C4-2B (cell line): ENCODE measurements at regions not wholly inside any gene's neighbourhood (a gene's known extent, or its start where the extent isn't known, plus 50 kb on each side); places are given as distances from the start of the nearest gene placed in this dataset.

ENCODE experiments used
- H3K27ac ChIP-seq: fragments of 450-650 bp; 2 replicates; pipeline ENCODE4 v1.5.1; 2017
- ZFX ChIP-seq: fragments of 450-650 bp; IDR thresholded peaks from 2 replicates; pipeline ENCODE4 v1.6.1; 2017
- TF ChIP-seq, protein P1 (sequence below): fragments of 450-650 bp; conservative IDR thresholded peaks from 2 replicates; pipeline ENCODE4 v1.5.1; 2017; ENCODE audit warnings: mild to moderate bottlenecking

DNA sequence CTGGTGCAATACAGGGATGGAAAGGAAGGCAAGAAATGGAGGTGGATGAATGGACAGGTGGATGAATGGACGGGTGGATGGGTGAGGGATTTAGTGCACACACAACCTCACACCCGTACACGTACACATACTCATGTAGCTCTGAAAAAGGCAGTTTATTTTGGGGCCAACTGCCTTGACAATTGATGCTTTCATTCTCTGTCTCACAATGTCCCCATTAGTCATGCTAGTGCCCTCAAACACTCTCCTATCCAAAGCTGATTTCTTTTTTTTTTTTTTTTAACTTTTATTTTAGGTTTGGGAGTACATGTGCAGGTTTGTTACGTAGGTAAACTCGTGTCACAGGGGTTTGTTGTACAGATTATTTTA, 495.0 kb downstream of the DMAC1 start:
- no peak for TF ChIP-seq ZFX
- TF ChIP-seq, protein P1, sequence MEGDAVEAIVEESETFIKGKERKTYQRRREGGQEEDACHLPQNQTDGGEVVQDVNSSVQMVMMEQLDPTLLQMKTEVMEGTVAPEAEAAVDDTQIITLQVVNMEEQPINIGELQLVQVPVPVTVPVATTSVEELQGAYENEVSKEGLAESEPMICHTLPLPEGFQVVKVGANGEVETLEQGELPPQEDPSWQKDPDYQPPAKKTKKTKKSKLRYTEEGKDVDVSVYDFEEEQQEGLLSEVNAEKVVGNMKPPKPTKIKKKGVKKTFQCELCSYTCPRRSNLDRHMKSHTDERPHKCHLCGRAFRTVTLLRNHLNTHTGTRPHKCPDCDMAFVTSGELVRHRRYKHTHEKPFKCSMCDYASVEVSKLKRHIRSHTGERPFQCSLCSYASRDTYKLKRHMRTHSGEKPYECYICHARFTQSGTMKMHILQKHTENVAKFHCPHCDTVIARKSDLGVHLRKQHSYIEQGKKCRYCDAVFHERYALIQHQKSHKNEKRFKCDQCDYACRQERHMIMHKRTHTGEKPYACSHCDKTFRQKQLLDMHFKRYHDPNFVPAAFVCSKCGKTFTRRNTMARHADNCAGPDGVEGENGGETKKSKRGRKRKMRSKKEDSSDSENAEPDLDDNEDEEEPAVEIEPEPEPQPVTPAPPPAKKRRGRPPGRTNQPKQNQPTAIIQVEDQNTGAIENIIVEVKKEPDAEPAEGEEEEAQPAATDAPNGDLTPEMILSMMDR, result no peak
- H3K27ac ChIP-seq, result no peak overlapping the region

DNA sequence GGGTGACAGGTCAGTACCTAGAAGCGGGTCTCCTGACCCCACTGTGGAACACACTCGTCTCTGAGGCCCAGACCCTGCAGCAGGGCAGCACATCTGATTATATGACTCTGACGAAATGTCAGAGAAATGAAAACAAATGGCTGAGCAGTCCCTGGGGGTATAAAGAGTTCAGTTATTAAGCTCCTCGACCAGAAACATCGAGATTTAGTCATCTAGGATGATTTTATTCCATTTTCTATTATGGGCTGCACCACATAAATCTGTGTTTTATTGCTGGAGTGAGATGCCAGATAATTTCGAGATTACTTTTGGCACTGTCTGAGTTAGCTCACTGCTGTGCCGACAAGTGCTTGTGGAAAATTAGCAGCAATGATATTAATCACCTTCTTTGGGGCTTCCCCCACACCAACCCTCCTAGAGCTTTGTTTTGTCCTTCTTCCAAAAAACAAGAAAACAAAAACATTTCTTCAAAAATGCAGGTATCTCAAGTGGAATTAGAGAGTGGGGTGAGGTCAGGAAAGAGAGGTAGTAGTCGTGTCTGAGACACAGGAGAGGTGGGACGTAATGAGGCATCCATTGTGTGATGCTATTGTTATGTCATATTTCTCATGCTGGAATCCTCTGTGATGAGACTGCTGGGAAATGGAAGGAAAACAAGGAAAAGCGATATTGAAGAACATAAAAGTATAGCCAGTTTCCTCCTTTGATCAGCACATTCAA, 495.5 kb downstream of the DMAC1 start:
- no peak for TF ChIP-seq ZFX
- TF ChIP-seq, protein P1, result no peak
- no peak overlapping the region for H3K27ac ChIP-seq

DNA sequence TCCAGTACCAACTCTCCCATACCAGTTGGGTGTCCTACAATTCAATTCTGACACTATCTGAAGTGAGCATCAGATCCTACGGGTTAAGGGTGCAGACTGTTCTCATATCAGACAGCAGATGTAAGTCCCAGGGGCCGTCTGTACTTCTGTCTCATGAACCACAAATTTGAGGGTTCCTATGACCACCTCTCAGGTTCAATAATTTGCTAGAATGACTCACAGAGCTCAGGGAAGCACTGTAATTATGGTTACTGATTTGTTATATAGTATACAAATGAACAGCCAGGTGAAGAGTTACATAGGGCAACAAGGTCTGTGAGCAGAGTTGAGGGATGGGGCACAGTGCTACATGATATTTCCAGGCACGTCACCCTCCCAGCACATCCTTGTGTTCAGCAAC, 499.1 kb downstream of the DMAC1 start:
- TF ChIP-seq, protein P1, result no peak
- no peak for TF ChIP-seq ZFX
- H3K27ac ChIP-seq, result no peak overlapping the region

DNA sequence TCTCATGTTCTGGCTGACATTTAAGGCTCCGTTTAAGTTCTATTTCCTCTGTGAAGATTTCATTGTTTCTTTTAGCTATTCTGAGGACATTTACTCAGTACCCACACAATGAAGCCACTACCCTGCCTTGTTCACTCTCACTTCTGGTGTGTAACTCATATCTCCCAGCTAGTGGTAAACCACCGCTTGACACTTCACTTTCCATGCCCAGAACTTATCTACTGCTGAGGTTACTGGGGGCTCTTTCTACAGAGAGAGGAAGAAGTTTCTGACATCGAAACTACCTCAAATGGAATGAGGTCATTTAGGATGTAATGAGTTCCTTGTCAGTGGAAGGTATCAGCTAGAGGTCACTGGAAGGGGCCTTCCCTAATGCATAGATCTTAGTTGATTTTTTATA, 501.5 kb downstream of the DMAC1 start:
- H3K27ac ChIP-seq, result no peak overlapping the region
- TF ChIP-seq, protein P1, result no peak
- TF ChIP-seq ZFX, result no peak

- TF ChIP-seq ZFX, result no peak
- TF ChIP-seq, protein P1, result no peak
- H3K27ac ChIP-seq, result no peak overlapping the region
Observed at GRCh38 chr9:7297521-7297920, 502.1 kb downstream of the DMAC1 start.

DNA sequence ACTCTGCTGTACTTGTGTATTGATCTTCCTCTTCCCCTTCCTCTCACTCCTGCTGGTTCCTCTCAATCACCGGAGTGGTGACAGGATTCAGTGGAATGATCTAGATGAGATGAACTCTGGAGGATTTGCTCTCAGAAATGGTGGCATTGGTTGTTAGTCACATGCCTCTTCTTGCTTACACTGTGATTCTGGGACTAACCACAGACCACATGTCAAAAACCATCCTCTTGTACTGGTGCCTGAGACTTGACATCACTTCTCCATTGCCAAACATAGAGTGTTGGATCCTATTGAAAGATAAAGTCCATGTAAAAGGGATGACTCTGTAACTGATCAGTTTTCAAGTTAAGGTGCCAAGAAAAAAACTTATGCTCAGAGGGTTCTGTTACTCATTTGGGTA, 506.5 kb downstream of the DMAC1 start:
- no peak for TF ChIP-seq ZFX
- TF ChIP-seq, protein P1, result no peak
- no peak overlapping the region for H3K27ac ChIP-seq

DNA sequence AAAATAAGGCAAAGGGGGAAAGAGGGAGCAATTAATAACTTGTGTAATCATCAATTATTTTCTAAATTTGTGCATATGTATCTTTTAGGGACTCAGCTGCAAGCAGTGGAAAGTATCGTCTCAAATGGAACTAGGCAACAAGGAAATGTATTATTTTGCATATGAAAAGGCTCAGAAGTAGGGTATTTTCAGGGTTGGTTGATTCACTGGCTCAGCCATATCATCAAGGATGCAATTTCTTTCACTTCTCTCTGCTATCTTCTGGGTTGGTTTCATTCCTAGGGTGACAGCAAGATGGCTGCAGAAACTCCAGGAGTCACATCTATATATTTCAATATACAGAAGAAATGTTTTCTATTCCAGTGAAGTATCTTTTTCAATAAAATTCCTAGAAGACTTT, 509.8 kb downstream of the DMAC1 start:
- no peak for TF ChIP-seq ZFX
- TF ChIP-seq, protein P1, result no peak
- no peak overlapping the region for H3K27ac ChIP-seq
